SK-N-SH (cell line): ENCODE measurements at regions not wholly inside any gene's neighbourhood (a gene's known extent, or its start where the extent isn't known, plus 50 kb on each side); places are given as distances from the start of the nearest gene placed in this dataset.

Source experiments
- EP300 ChIP-seq, 2 experiments: IDR thresholded peaks; 2 replicates each; pipeline versions ENCODE4 v1.4.0 to v1.6.1; 2012; ENCODE audit warnings: borderline replicate concordance in 1 of 2, low read depth in 1 of 2, low read length in 1 of 2
- EZH2phosphoT487 ChIP-seq: fragments of 200-600 bp; sonication (generic); IDR thresholded peaks from 2 replicates; pipeline ENCODE4 v1.6.1; 2017; ENCODE audit warnings: low read depth, mixed run types, mild to moderate bottlenecking, antibody characterized with exemption, moderate library complexity, borderline replicate concordance
- GATA2 ChIP-seq: sonication (generic); formaldehyde crosslinking; IDR thresholded peaks from 2 replicates; pipeline ENCODE4 v1.5.0; 2020; ENCODE audit warnings: mild to moderate bottlenecking, missing genetic modification reagents
- MAX ChIP-seq: IDR thresholded peaks from 2 replicates; pipeline ENCODE4 v1.4.0; 2012; ENCODE audit warnings: low read depth
- PBX3 ChIP-seq: IDR thresholded peaks from 2 replicates; pipeline ENCODE4; 2012
- POLR2AphosphoS5 ChIP-seq: IDR thresholded peaks from 2 replicates; pipeline ENCODE4 v1.6.1; 2012; ENCODE audit warnings: low read depth, low read length
- RAD21 ChIP-seq: IDR thresholded peaks from 2 replicates; pipeline ENCODE4 v1.6.1; 2012; ENCODE audit warnings: mild to moderate bottlenecking, low read length
- REST ChIP-seq: IDR thresholded peaks from 2 replicates; pipeline ENCODE4 v1.6.1; 2012; ENCODE audit warnings: mild to moderate bottlenecking, low read depth, low read length, moderate library complexity
- RFX5 ChIP-seq: IDR thresholded peaks from 2 replicates; pipeline ENCODE4 v1.6.1; 2012; ENCODE audit warnings: mild to moderate bottlenecking, improper control_type of control experiment, low read length
- TAF1 ChIP-seq: IDR thresholded peaks from 2 replicates; pipeline ENCODE4 v1.6.1; 2012; ENCODE audit warnings: low read depth, mild to moderate bottlenecking, low read length, moderate library complexity, borderline replicate concordance
- TEAD4 ChIP-seq: IDR thresholded peaks from 2 replicates; pipeline ENCODE4 v1.4.0; 2012; ENCODE audit warnings: mild to moderate bottlenecking, borderline replicate concordance; ENCODE audit not compliant: insufficient read depth
- USF2 ChIP-seq: fragments of 150-350 bp; IDR thresholded peaks from 2 replicates; pipeline ENCODE4 v1.6.1; 2017; ENCODE audit warnings: antibody characterized with exemption, low read length, low read depth, borderline replicate concordance
- YY1 ChIP-seq: IDR thresholded peaks from 2 replicates; pipeline ENCODE4 v1.4.0; 2012; ENCODE audit warnings: low read depth, mild to moderate bottlenecking
- TF ChIP-seq, protein P1 (sequence below): fragments of 200-600 bp; sonication (generic); IDR thresholded peaks from 2 replicates; pipeline ENCODE4 v1.6.1; 2017; ENCODE audit warnings: antibody characterized with exemption, mild to moderate bottlenecking, moderate library complexity

DNA sequence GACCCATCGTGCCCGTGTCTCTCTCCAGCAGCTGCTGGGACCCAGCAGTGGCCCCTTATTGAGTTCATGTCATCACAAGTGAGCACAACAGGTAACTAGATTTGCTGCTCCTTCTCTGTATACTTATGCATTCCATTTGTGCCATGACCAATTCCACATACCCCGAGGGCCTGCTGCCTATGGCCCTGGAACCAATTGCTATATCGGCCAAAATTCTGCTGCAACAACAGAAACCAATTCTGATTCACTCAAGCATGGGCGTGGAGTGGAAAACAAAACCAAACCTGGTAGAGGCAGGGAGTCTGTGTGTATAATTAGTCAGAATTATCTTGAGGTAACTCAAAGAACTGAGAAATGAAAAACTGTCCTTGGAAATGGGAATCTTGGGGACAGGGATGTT is 516.6 kb downstream of the EPHB1 start:
- TF ChIP-seq, protein P1, sequence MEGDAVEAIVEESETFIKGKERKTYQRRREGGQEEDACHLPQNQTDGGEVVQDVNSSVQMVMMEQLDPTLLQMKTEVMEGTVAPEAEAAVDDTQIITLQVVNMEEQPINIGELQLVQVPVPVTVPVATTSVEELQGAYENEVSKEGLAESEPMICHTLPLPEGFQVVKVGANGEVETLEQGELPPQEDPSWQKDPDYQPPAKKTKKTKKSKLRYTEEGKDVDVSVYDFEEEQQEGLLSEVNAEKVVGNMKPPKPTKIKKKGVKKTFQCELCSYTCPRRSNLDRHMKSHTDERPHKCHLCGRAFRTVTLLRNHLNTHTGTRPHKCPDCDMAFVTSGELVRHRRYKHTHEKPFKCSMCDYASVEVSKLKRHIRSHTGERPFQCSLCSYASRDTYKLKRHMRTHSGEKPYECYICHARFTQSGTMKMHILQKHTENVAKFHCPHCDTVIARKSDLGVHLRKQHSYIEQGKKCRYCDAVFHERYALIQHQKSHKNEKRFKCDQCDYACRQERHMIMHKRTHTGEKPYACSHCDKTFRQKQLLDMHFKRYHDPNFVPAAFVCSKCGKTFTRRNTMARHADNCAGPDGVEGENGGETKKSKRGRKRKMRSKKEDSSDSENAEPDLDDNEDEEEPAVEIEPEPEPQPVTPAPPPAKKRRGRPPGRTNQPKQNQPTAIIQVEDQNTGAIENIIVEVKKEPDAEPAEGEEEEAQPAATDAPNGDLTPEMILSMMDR: no peak
- no peak for TF ChIP-seq TAF1
- no peak for TF ChIP-seq POLR2AphosphoS5
- TF ChIP-seq YY1: no peak
- TF ChIP-seq EP300 (IDR thresholded peaks at IDR 0.05; ENCODE audit: borderline replicate concordance in 1 of 2, low read depth in 1 of 2, low read length in 1 of 2): no peak
- TF ChIP-seq GATA2 (CRISPR knock-in tag): no peak
- no peak for TF ChIP-seq MAX
- no peak for TF ChIP-seq USF2
- TF ChIP-seq RAD21: no peak
- TF ChIP-seq RFX5: no peak
- no peak for TF ChIP-seq TEAD4
- no peak for TF ChIP-seq REST
- TF ChIP-seq EZH2phosphoT487: no peak
- TF ChIP-seq PBX3: no peak
